B cell (primary cell): ENCODE measurements at regions not wholly inside any gene's neighbourhood (a gene's known extent, or its start where the extent isn't known, plus 50 kb on each side); places are given as distances from the start of the nearest gene placed in this dataset.

Source experiments
- CTCF ChIP-seq: fragments of 200-600 bp; IDR thresholded peaks from one replicate; pipeline ENCODE4 v1.8.0; 2022; ENCODE audit warnings: antibody characterized with exemption, mild to moderate bottlenecking
- EZH2 ChIP-seq: IDR thresholded peaks from 2 replicates; pipeline ENCODE4 v1.6.1; 2012; ENCODE audit warnings: borderline replicate concordance, low read depth, mild to moderate bottlenecking, moderate library complexity, low read length; ENCODE audit not compliant: insufficient read depth, poor library complexity, severe bottlenecking

GRCh38 chr2:150319085-150319484 is 168.4 kb downstream of the RND3 start:
- TF ChIP-seq CTCF = no peak
- no peak for TF ChIP-seq EZH2
